GM23338 (cell line): ENCODE measurements at regions not wholly inside any gene's neighbourhood (a gene's known extent, or its start where the extent isn't known, plus 50 kb on each side); places are given as distances from the start of the nearest gene placed in this dataset.
"Not testable (repeated sequence)": the region's sequence is repeated elsewhere in the genome, so short reads cannot be mapped to it uniquely, and the experiment has no call there.

Source experiments
- ATAC-seq: fragments of 200-7000 bp; cut with Tn5 transposase; 3 replicates; pipeline ENCODE4 v1.9.1; 2020
- DNase-seq: peaks from one replicate; pipeline ENCODE4 v3.0.0-alpha.2; 2015; ENCODE audit warnings: low spot score
- H2AFZ ChIP-seq: fragments of 200-600 bp; sonication (generic); 2 replicates; pipeline ENCODE4 v1.8.0; 2016; ENCODE audit warnings: antibody characterized with exemption, mild to moderate bottlenecking, moderate library complexity
- H3F3A ChIP-seq: fragments of 200-600 bp; sonication (generic); replicated peaks from 2 replicates; pipeline ENCODE4 v1.8.0; 2017; ENCODE audit warnings: antibody characterized with exemption, mixed run types, low read depth
- H3K27ac ChIP-seq: fragments of 200-600 bp; sonication (generic); 2 replicates; pipeline ENCODE4 v1.6.1; 2016; ENCODE audit warnings: low read depth
- H3K27me3 ChIP-seq: fragments of 200-600 bp; sonication (generic); 2 replicates; pipeline ENCODE4 v1.8.0; 2016; ENCODE audit warnings: mild to moderate bottlenecking, mixed run types, moderate library complexity; ENCODE audit not compliant: insufficient read depth
- H3K36me3 ChIP-seq: fragments of 200-600 bp; sonication (generic); 2 replicates; pipeline ENCODE4 v1.8.0; 2016; ENCODE audit warnings: mild to moderate bottlenecking; ENCODE audit not compliant: insufficient read depth
- H3K4me1 ChIP-seq: fragments of 200-600 bp; sonication (generic); 2 replicates; pipeline ENCODE4 v1.8.0; 2016; ENCODE audit warnings: mild to moderate bottlenecking, moderate library complexity; ENCODE audit not compliant: insufficient read depth
- H3K4me2 ChIP-seq: fragments of 200-600 bp; sonication (generic); 2 replicates; pipeline ENCODE4 v1.7.1; 2017; ENCODE audit warnings: mixed run types
- H3K4me3 ChIP-seq: fragments of 200-600 bp; sonication (generic); 2 replicates; pipeline ENCODE4 v1.6.1; 2016; ENCODE audit warnings: mixed run types
- H3K79me2 ChIP-seq: fragments of 200-600 bp; sonication (generic); replicated peaks from 2 replicates; pipeline ENCODE4 v1.8.0; 2017; ENCODE audit warnings: mild to moderate bottlenecking; ENCODE audit not compliant: insufficient read depth
- H3K9me2 ChIP-seq: fragments of 200-600 bp; sonication (generic); 2 replicates; pipeline ENCODE4 v1.8.0; 2017; ENCODE audit not compliant: insufficient read depth
- H4K20me1 ChIP-seq: fragments of 200-600 bp; sonication (generic); replicated peaks from 2 replicates; pipeline ENCODE4 v1.8.0; 2017; ENCODE audit warnings: mild to moderate bottlenecking; ENCODE audit not compliant: insufficient read depth
- H3K27ac Mint-ChIP-seq: 2 replicates; pipeline ENCODE4 v1.8.0; 2020; ENCODE audit warnings: inconsistent platforms, mild to moderate bottlenecking, moderate library complexity, mixed read lengths
- H3K27me3 Mint-ChIP-seq: 3 replicates; pipeline ENCODE4 v1.8.0; 2022; ENCODE audit warnings: low read depth, mild to moderate bottlenecking, moderate library complexity, mixed read lengths, inconsistent platforms; ENCODE audit not compliant: insufficient read depth, poor library complexity
- H3K36me3 Mint-ChIP-seq: 3 replicates; pipeline ENCODE4 v1.8.0; 2021; ENCODE audit warnings: low read depth, mild to moderate bottlenecking, inconsistent platforms, moderate library complexity, mixed read lengths
- H3K4me1 Mint-ChIP-seq: 3 replicates; pipeline ENCODE4 v1.8.0; 2020; ENCODE audit warnings: mild to moderate bottlenecking, inconsistent platforms, mixed read lengths
- H3K4me3 Mint-ChIP-seq: 3 replicates; pipeline ENCODE4 v1.8.0; 2021; ENCODE audit warnings: moderate library complexity, mild to moderate bottlenecking, inconsistent platforms, mixed read lengths
- H3K9me3 Mint-ChIP-seq: 3 replicates; pipeline ENCODE4 v1.8.0; 2020; ENCODE audit warnings: moderate library complexity, mild to moderate bottlenecking, inconsistent platforms, mixed read lengths
- CREB1 ChIP-seq: fragments of 250-450 bp; sonication (Bioruptor Pico); IDR thresholded peaks from 2 replicates; pipeline ENCODE4 v1.5.0; 2020; ENCODE audit warnings: low read depth, mild to moderate bottlenecking, moderate library complexity
- CTCF ChIP-seq, 2 experiments: fragments of 200-600 bp in 1 of 2; sonication (generic) in 1 of 2; conservative IDR thresholded peaks; 2 replicates each; pipeline versions ENCODE4 v1.5.1 to v1.6.1; 2016 to 2017; ENCODE audit warnings: antibody characterized with exemption in 2 of 2, low read depth in 2 of 2, mild to moderate bottlenecking in 2 of 2, moderate library complexity in 1 of 2
- ETS1 ChIP-seq: IDR thresholded peaks from 2 replicates; pipeline ENCODE4 v1.6.1; 2016; ENCODE audit warnings: antibody characterized with exemption
- EZH2 ChIP-seq: fragments of 200-600 bp; sonication (generic); IDR thresholded peaks from one replicate; pipeline ENCODE4 v1.8.0; 2017; ENCODE audit warnings: antibody characterized with exemption, mild to moderate bottlenecking, low read depth; ENCODE audit not compliant: unreplicated experiment
- EZH2phosphoT487 ChIP-seq: fragments of 200-600 bp; sonication (generic); IDR thresholded peaks from one replicate; pipeline ENCODE4 v1.8.1; 2018; ENCODE audit warnings: antibody characterized with exemption; ENCODE audit not compliant: unreplicated experiment
- ZNF462 ChIP-seq: fragments of 250-450 bp; sonication (Bioruptor Pico); IDR thresholded peaks from 2 replicates; pipeline ENCODE4 v1.5.0; 2020; ENCODE audit warnings: mild to moderate bottlenecking, moderate library complexity

- Histone ChIP-seq H4K20me1 (no peaks in the 10 kb centered on the region), H3K27me3 (peaks cover 13% of the 10 kb centered on the region), H3K79me2 (no peaks in the 10 kb centered on the region), H3K9me2 (no peaks in the 10 kb centered on the region), H3K36me3 (no peaks in the 10 kb centered on the region), H3K27ac (no peak overlapping the region), H3F3A (no peaks in the 10 kb centered on the region), H3K4me3 (peak overlapping the region; percentile 50), H3K4me2 (peak overlapping the region; percentile 68), H3K4me1 (no peaks in the 10 kb centered on the region; the same call in 1 of the 2 replicates), H2AFZ (peak overlapping the region; percentile 86)
- peak; percentile 50 for DNase-seq
- Mint-ChIP-seq H3K27me3 (no peaks in the 10 kb centered on the region), H3K4me3 (peak overlapping the region; percentile 60), H3K4me1 (peaks cover 9% of the 10 kb centered on the region; the same call in 2 of the 3 replicates), H3K9me3 (no peaks in the 10 kb centered on the region; the same call in 2 of the 3 replicates), H3K27ac (no peak overlapping the region), H3K36me3 (no peaks in the 10 kb centered on the region; the same call in 2 of the 3 replicates)
- peak; percentile 94 for ATAC-seq
- TF ChIP-seq EZH2phosphoT487 (no peak), EZH2 (no peak)
Measured at GRCh38 chrX:65821721-65822496, 154.5 kb downstream of the MSN start.

GRCh38 chrX:65819983-65820382, 152.5 kb downstream of the MSN start:
- not testable (repeated sequence) for H3K36me3 ChIP-seq, H3K4me3 Mint-ChIP-seq, H3K4me1 Mint-ChIP-seq, H4K20me1 ChIP-seq, H3K79me2 ChIP-seq, H3F3A ChIP-seq, H3K9me2 ChIP-seq, H3K27ac ChIP-seq, ATAC-seq, H3K27me3 Mint-ChIP-seq, H2AFZ ChIP-seq, H3K4me3 ChIP-seq, H3K4me2 ChIP-seq, H3K9me3 Mint-ChIP-seq, H3K36me3 Mint-ChIP-seq, H3K27ac Mint-ChIP-seq, H3K4me1 ChIP-seq, DNase-seq
- peaks cover 13% of the 10 kb centered on the region for H3K27me3 ChIP-seq

- no peaks in the 10 kb centered on the region for H3F3A ChIP-seq
- H3K4me3 Mint-ChIP-seq: no peak overlapping the region
- peaks cover 24% of the 10 kb centered on the region for H3K9me3 Mint-ChIP-seq
- no peak for DNase-seq
- ATAC-seq: no peak
- H3K4me2 ChIP-seq: no peak overlapping the region
- no peak overlapping the region for H3K27ac ChIP-seq
- H3K79me2 ChIP-seq: no peaks in the 10 kb centered on the region
- no peaks in the 10 kb centered on the region for H3K27me3 ChIP-seq
- no peaks in the 10 kb centered on the region for H3K4me1 Mint-ChIP-seq
- peaks cover 3% of the 10 kb centered on the region for H3K27me3 Mint-ChIP-seq
- no peaks in the 10 kb centered on the region for H4K20me1 ChIP-seq
- no peaks in the 10 kb centered on the region for H3K4me1 ChIP-seq
- no peak overlapping the region for H3K27ac Mint-ChIP-seq
- no peaks in the 10 kb centered on the region for H3K9me2 ChIP-seq
- no peak overlapping the region for H3K4me3 ChIP-seq
- H3K36me3 Mint-ChIP-seq: peaks cover 5% of the 10 kb centered on the region; the same call in 2 of the 3 replicates
- H2AFZ ChIP-seq: no peak overlapping the region
- H3K36me3 ChIP-seq: no peaks in the 10 kb centered on the region
- no peak for TF ChIP-seq ETS1
- no peak for TF ChIP-seq ZNF462 (CRISPR knock-in tag)
- TF ChIP-seq EZH2: no peak
- no peak for TF ChIP-seq CREB1 (CRISPR knock-in tag)
- TF ChIP-seq CTCF (conservative IDR thresholded peaks at IDR 0.05; ENCODE audit: low read depth in 2 of 2): no peak
Measured at GRCh38 chrX:65813245-65813644, 145.8 kb downstream of the MSN start.
